Stimulated activated CD8-positive, alpha-beta memory T cell treated with anti-CD3 and anti-CD28 coated beads, Interleukin-12 subunit alpha, Interleukin-12 subunit beta, amount 100 ng/mL, for 4 hours (primary cell): ENCODE measurements at regions not wholly inside any gene's neighbourhood (a gene's known extent, or its start where the extent isn't known, plus 50 kb on each side); places are given as distances from the start of the nearest gene placed in this dataset.

Experiments
- DNase-seq: peaks from one replicate; pipeline ENCODE4 v3.0.0-alpha.2; 2020; ENCODE audit warnings: low read depth

DNA sequence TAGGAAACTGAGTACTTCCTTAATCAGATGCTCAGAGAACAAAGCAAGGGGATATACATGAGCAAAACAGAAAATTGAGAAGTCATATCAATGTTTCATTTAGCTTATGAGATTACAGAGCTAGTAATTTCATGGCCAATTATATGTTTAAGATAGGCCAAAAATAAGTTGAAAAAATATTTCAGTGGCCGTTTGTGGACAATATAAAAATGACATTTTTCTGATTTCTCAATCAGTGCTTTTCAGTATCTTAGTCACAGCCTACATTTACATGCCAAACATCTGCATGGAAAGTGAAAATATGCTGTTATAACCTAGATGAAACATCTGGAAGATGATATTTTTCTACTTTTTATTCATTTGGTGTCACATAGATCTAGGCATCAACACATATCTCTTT, 192.5 kb downstream of the HLX start:
- no peak for DNase-seq

DNA sequence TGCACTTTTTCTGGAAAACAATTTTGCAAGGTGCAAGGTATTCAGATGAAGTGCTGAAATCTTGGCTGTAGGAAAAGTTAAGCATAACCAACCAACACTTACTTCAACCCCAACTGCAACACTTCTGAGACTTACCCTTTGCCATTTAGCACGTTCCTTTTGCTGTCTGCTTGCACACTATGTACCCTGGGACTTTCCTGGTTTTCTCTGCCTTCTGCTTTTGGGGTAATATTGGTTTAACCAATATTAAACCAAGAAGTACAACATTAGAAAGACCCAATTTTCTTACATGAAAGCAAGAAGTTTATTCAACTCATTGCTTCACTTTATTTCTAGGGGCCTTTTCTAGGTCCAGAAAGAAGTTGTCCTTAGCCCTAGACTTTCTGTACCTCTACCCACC, 193.0 kb downstream of the HLX start:
- DNase-seq, result no peak

DNA sequence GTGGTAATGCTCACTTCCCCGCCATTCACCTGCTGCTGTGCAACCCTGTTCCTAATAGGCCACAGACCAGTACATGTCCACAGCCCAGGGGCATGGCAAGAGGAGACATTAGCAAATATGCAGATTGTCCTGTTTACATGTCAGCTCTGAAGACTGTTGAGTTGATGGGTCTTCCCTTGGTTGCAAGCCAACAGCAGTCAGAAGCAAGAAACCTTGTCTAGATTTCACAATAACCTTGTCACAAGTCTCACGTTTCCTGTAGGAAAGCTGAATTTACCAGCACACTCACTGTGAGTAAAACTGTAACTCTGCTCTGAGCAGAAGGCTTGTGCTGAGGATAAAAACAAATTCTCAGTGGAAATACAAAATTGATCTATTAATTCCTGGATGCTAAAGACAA, 195.1 kb downstream of the HLX start:
- no peak for DNase-seq

DNA sequence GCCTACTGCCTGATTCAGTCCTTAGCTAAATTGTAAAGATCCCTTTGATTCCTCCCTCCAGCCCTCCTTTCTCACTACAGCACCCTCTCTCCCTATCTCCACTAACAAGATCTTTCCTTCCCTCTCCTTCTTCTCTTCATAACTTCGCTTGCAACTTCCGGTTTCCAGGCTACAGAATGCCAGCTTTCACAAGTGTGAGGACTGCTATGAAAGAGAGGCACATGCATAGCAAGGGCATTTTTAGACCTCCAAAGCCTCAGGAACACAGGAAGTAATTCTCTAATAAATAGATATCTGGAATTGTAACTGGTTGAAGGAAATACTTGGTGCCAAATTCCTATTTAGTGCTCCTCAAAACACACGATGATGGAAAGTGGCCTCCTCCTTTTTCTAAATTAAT, 196.7 kb downstream of the HLX start:
- no peak for DNase-seq

DNA sequence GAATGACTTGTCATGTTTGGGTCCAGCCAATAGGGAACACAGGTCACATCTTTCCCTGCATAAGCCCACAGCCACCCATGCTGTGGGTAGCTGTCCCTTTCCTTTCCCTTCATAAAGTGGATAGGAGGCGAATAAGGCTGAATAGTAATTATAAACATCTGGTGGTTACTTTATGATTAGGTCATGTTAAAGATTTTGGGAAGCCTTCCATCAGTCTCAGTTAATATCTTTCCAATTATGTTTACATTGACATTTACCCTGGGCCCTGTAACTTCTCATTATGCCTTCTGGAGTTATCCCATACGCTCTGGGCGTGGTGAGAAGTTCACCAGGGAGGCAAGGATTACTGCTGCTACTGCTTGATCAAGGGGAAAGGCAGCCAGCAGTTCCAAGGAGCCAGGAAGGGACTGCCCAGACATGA, 197.2 kb downstream of the HLX start:
- no peak for DNase-seq

DNA sequence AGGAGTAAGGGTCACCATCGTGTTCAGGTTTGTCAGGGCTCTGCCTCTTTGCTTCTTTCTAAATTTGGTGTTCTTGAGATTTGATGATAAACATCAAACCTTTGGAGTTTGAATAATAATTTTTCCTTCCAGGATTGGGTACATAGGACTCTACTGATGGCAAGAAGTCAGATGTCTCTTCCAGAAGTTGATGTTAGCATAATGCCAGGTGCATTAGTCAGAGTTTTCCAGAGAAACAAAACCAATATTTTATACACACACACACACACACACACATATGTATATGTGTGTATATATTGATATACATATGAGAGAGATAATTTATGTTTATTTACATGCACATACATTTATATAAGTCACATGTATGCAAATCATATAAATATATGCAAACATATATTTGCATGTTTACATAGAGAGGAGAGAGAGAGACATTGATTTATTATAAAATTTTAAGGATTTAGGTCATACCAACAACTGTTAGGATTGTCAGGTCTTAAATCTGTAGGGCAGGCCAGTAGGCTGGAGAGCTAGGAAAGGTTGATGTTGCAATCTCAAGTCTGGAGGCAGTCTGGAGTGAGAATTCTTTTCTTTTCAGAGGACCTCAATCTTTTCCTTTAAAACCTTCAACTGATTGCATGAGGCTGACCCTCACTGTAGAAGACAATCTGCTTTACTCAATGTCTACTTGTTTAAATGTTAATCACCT, 199.2 kb downstream of the HLX start:
- DNase-seq, result no peak

DNA sequence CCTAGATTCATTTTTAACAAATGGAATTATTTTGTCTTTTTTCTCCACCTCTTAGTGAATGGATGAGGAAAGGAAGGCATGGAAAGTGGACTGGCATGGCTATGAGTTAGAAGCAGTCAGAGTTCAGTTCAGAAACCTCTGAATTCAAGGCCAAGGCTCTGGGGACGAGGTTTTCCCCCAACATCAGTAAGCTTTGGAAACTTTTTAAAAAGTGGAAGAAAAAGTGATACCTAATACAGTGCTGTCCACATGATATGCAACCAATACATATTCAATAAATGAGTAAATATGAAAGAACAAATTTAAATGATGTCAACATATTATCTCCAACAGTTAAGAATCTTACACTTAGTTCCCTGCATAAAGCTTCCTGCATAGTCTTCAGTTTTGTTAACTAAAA, 204.7 kb downstream of the HLX start:
- no peak for DNase-seq

DNA sequence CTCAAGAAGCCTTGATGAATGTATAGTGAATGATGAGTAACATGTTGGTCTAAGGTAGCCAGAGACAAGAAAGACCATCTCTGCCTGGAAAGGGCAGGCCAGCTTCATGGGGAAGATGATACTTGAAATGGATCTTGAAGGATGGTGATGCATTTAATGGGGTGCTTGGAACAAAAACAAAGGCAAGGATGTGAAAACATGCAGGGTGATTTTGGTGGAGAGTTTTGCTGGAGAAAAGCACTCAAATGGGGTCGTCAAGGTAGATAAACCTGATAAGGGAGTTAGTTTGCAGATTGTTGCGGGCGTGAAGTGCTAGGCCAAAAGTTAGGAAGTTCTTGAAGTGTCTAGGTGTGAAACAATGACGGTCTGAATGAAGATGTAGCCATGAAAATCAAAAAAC, 205.4 kb downstream of the HLX start:
- DNase-seq, result no peak

DNA sequence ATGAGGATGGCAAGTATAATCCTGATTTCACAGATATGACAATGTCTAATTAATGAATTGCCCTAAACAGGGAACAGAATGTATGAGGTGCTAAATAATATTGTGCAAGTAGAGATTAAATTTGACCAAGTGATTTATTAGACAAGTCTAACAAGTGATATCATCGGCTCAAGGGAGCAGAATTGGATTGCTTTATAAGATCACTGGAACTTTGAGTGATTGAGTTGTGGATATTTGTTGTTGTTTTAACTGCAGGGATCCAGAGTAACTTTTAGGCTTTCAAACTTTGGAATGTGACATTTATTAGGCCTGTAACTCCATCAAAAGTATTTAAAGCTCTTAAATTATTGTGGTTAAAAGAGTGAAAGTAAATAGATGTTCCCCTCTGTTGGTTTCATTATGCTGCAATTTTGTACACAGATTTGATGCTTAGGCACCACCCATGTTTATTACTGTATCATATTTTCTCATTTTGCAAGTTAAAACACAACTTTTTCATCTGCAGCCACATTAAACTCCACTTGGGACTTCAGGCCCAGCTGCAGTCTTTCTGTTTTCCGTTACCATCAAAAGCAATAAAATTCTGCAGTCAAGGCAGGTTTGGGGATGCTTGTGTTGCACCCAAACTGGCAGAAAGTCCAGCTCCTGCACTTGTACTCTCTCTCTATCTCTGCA, 206.6 kb downstream of the HLX start:
- no peak for DNase-seq

DNA sequence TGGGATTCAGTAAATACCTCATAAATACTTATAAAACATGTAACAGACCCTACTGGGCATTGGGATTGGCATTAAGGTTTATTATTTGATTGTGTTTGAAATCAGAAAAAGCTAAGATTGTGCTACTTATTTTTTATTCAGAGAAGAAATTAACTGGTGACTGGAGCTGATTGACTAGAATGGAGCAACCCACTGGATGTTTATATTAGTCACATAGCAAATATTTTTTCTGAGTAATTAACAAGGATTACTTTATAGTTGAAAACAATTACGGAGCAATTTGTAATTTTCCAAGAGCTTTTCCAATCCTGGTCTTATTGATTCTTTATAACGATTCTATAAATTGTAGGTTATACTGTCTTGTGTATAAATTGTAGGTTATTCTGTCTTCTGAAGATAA, 208.7 kb downstream of the HLX start:
- DNase-seq, result no peak

DNA sequence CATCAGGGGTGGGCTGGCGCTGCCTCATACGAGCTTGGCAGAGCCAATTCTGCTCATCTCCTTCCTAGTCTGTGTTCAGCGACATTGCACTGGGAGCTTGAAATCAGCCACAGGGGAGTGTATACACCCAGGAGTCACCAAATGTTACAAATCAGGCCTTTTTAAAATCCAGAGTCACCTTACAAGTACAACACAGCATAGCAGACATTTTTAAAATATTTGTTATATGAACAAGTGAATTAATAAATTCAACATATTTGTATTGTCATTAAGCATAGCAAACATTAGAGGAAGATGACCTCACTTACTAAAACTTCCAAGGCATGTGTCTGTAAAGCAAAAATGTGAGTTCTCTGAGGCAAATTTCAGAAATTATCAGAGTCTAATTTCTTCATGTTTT, 210.0 kb downstream of the HLX start:
- no peak for DNase-seq

DNA sequence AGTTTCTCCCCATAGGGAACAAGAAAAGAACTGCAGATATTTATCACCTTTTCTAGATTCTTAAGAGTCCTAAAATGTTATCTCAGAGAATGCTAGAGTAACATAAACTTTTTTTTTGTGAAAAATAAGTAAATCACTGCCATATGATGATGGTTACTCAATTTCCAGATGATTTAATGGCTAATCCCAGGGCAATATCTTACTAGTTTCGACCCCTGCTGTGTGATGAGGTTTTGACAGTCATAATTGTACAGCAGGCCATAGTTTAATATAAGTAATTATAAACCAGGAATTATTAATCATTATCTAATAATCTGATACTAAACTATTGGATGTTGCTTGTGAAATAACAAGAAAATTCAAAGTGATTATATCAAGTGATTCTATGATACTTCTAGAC, 210.6 kb downstream of the HLX start:
- no peak for DNase-seq

DNA sequence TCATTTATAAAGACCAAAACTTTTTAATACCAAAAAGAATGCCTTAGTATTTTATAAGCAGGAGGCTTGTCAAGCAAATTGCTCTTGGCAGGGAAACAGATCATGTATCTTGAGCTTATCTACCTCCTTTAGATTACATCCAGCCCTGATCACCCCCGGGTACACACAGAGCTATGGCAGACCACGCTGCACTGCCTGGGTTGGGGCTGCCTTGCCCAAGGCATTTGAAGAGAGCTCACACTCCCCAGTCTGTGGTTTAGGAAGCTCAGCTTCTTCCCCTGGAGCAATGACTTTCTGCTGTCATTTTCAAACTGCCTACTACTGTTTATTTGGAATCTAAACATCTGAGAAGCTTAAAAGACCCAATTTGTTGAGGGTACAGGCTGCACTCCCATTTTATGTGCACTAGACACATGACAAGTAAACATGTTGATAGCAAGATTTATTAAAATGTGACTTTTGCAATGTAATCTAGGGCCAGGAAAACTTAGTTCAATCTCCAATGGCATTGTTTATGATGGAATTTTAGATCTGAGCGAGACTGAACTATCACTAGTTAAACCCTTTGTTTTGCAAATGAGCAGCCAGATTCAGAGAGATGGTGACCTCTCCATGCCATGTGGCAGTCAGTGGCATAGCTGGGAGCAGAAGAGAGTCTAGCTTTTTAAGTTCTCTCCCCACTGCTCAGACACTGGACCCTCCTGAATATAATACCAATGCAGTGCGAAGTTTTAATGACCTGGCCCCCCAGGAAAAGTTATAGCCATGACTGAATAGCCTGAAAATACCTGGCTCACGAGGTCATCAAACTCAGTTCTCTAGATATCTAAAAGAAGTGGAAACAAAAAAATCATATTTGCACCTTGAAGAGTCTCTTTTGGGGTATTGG, 214.9 kb downstream of the HLX start:
- DNase-seq, result no peak

DNA sequence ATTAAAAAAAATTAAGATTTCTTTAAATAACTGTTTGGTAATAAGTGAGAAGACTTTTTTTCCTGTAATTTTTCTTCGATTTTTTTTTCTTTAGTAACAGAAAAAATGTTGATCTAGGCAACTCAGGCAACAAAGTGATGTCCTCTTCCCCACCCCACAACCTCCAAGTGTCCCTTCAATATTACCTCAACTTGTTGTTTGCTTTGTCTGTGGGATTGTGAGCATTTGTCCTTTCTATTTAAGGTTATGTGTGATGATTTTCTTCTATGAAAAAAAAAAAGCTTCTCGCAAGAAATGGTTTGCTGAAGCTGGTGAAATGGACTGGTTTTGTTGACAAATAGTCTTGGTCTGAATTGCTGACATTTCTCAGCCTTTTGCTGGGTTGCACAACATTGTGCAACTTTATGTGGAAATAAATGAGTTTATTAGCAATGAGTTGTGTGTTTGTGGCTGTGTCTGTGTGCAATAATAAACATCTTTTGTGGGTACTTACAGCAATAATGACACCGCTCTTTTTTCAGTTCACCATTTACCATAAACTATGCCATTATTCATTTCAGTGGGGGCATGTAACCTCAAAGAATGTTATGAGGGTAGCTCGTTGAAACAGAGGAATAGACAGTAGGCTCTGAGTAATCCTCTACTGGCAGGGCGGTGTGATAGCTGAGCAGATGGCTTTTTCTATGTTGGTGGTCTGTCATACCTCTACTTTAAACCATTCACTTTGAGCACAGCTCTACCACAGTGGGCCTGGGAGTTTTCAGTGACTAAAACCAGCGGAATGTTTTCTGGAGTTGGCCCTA, 218.4 kb downstream of the HLX start:
- no peak for DNase-seq

DNA sequence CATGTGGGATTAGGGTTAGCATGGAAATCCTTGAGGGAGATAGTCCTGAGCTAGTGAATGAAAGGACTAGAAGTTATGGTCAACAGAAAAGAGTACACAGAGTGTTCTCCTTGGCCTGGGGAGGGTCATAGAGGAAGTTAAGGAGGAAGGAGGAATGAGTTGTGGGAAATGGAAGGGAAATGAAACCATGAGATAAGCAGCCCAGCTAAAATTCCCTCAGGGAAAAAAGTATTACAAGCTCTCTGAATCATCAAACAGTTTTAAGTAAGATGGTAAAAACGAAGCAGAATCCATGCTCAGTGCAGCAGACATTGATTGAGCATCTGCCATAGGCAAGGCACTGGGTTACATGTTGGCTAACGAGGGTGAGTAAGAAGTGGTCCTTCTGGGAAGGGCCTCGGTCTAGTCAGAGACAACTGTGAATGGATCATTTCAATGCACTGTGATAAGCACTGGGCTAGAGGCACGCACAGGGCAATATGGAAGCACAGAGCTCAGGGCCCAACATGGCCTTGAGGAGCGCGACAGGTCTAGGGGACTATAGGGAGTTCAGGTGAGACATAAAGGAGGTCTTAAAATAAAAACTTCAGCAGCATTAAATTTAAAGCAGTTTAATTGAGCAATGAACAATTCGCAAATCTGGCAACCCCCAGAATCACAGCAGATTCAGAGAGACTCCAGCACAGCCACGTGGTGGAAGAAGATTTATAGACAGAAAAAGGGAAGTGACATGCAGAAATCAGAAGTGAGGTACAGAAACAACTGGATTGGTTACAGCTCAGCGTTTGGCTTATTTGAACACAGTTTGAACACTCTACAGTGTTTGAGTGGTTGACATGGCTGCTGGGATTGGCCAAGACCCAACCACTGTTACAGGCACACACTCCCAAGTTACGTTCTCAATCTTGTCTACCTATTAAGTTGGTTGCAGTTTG, 219.5 kb downstream of the HLX start:
- no peak for DNase-seq

DNA sequence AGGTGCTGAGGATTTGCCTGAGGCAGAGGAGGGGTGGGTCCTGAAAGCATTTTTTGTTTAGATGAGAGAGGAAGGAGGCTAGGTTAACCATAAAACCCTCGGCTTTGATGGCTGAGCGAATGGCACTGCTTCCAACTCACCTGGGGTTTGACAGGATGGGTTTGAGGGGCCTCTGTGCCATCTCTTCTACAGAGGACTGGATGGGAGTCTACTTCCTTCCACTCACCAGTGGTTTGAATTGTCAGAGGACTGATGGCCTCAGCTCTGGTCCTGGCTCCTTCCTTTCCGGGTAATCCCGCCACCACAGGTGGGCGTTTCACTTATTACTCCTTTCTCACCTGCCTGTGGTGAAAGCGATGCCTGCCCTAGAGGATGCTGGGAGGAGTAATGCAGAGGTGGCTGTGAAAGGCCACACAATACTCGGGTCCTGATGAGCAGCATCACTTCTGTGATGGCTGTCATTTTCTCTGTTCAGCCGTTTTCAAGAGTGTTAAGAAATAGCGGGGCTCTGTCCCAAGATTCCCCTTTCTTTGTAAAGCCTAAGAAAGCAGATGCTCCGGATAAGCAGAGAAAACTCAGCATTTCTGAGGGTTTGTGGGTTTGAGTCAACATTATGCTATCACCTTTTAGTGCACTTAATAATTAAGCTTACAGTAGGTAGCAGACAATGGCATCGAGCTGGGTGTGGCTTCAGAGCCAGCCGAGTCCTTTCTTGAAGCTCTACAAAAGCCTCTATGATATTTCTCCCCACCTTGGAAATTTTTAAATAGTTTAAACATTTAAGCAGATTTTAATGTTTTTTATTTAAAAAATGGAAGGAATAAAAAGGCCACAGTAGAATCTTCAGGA, 220.7 kb downstream of the HLX start:
- DNase-seq, result no peak

DNA sequence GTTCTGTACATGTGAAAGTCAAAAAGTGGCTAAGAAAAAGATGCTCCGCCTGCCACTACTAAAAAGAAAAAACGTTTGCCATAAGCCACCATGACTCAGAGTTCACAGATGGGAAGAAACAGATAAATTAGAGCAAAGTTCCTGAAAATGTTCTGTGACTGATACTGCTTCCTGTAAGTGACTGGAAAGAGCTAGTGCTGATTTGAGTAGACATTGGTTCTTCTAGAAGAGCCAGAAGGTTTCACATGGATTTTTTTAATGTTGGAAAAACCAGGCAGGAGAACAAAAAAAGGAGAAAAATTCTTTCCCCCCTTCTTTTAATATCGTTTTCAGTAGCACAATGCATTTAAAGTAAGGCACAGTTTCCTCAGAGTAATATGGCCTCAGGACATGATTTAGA, 221.4 kb downstream of the HLX start:
- DNase-seq, result no peak

DNA sequence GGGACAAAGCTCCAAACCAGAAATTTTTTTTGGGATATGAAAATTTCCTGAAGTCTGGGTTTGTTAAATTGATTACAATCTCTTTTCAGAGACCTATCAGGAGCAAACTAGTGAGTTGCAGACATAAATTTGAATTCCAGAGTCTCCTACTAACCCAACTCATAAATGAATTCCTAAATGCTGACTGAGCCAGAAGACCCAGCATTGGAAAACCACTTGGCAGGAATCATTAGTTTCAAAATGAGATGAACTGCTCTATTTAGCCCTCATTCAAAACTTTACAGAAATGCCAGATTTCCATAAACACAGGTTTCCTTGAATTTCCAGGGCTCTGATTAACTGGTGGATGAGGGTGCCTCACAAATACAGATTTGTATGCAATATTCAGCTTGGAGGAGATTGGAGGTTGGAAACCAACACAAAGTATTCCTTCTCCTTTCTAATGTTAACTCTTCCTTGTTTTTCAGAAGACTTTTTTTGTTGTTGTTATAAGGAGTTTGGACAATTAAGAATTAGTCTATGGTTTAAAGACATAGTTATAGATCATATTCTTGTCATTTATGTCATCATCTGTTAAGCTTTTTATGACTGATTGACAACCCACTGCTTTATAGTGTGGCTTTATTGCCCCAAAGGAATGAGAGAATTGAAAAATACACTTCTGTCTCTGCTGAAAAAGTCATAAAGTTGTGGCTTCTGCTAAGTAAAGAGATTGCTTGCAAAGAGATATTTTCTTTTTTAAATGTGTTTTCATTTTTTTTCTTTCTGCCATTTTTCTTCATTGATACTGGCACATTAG, 222.8 kb downstream of the HLX start:
- DNase-seq, result no peak

DNA sequence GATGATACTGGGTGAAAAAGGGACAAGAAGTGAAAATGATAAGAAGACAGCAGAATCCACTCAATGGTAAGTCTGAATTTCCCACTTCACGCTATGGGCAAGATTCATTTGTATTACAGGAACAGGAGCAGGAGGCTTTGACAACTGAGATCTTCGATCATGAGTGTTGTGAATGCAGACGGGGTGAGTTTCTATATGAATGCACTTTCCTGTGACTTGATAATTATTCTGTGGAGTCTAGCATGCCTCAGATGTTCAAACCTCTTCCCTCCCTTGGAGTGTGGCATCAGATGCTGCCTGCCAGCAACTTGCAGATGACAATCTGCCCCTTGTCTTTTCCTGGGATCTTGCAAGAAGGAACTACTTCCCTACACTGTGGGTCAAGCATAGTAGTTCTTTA, 225.4 kb downstream of the HLX start:
- no peak for DNase-seq
